ENCODE measurements at regions not wholly inside any gene's neighbourhood (a gene's known extent, or its start where the extent isn't known, plus 50 kb on each side); places are given as distances from the start of the nearest gene placed in this dataset.

DNA sequence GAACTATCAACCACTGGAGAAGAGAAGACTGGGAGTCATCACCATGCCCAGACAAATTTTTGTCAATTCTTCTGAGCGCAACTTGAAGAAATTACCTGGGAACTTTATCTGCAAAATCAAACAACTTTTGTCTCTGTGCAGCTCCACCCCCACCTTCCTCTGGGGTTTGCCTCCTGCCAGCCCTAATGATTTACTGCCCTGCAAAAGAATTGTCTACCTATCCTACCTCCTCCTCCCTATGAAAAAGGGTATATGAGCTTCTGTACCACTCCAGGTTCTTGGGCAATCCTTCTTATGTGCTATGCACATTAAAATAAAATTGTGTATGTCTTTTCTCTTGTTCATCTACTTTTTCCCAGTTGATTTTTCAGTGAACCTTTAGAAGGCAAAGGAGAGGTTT lies 191.9 kb downstream of the URB2 start:
- no peaks in the 10 kb centered on the region for H3K27me3 ChIP-seq
- H3K27ac ChIP-seq = no peak overlapping the region
- no peak for DNase-seq
- no peaks in the 10 kb centered on the region for H3K36me3 ChIP-seq
- TF ChIP-seq, protein P1, sequence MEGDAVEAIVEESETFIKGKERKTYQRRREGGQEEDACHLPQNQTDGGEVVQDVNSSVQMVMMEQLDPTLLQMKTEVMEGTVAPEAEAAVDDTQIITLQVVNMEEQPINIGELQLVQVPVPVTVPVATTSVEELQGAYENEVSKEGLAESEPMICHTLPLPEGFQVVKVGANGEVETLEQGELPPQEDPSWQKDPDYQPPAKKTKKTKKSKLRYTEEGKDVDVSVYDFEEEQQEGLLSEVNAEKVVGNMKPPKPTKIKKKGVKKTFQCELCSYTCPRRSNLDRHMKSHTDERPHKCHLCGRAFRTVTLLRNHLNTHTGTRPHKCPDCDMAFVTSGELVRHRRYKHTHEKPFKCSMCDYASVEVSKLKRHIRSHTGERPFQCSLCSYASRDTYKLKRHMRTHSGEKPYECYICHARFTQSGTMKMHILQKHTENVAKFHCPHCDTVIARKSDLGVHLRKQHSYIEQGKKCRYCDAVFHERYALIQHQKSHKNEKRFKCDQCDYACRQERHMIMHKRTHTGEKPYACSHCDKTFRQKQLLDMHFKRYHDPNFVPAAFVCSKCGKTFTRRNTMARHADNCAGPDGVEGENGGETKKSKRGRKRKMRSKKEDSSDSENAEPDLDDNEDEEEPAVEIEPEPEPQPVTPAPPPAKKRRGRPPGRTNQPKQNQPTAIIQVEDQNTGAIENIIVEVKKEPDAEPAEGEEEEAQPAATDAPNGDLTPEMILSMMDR (IDR thresholded peaks at IDR 0.05) = no peak
- no peak for TF ChIP-seq POLR2A (IDR thresholded peaks at IDR 0.05)
- no peaks in the 10 kb centered on the region for H3K4me1 ChIP-seq
- no peaks in the 10 kb centered on the region for H3K9me3 ChIP-seq
- H3K4me3 ChIP-seq = no peak overlapping the region

DNA sequence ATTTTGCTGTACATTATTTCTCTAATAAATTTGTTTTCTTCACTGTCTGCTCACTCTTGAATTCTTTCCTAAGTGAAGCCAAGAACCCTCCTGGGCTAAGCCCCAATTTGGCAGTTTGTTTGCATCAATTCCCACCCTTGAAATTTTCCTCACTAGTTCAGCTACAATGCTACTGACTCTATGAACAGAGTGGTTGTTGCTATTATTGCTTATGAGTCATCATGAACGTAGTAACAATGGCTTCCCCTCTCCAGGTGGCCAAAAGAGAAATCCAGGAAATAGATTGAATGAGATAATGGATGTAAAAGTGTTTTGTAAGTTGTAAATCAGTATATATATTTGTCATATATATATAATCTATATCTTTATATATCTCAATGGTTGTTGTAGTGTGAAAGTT lies 193.0 kb downstream of the URB2 start:
- Histone ChIP-seq H3K9me3 (no peaks in the 10 kb centered on the region), H3K27me3 (no peaks in the 10 kb centered on the region), H3K27ac (no peak overlapping the region), H3K4me1 (no peaks in the 10 kb centered on the region), H3K36me3 (no peaks in the 10 kb centered on the region), H3K4me3 (no peak overlapping the region)
- DNase-seq = no peak
- TF ChIP-seq POLR2A (IDR thresholded peaks at IDR 0.05) = no peak
- TF ChIP-seq, protein P1 (IDR thresholded peaks at IDR 0.05) = no peak

DNA sequence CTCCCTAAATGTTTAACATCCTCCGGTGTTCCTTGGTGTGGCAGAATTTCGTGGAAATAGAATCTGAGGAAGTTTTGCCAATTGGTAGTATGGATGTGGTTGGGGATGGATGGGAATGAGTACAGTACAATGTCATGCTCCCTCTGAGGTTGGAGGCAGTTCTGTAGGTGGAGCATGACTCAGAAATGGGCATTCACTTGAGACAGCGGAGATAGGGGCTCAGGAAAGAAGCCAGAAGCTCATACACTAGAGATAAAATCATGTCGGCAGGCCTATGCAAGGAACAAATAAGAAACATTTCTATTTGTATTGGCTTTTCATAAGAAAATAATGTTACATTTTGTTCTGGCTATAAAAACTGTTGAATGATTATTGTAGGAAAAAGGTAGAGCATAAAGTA lies 196.0 kb downstream of the URB2 start:
- TF ChIP-seq, protein P1 (IDR thresholded peaks at IDR 0.05) = no peak

DNA sequence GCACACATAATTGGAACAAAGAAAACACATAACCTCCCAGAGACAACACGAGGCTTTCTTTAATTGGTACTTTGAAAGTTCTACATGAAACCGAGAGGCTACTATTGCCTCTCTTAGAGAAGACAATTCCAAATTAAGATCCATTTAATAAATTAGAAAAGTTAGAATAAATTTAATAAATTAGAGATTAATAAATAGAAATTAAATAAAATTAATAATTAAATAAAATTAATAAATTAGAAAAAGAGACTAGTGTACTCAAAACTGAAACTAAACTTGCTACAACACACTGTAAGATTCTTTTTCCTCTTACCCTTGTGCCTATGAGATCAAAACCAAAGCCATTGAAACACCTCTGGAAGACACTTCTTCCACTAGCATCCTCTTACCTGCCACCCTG lies 199.0 kb downstream of the URB2 start:
- Histone ChIP-seq H3K27me3 (no peaks in the 10 kb centered on the region), H3K27ac (no peak overlapping the region), H3K4me1 (no peaks in the 10 kb centered on the region), H3K36me3 (no peaks in the 10 kb centered on the region), H3K4me3 (no peak overlapping the region), H3K9me3 (no peaks in the 10 kb centered on the region)
- no peak for TF ChIP-seq POLR2A (IDR thresholded peaks at IDR 0.05)
- TF ChIP-seq, protein P1 (IDR thresholded peaks at IDR 0.05) = no peak
- DNase-seq = no peak

More for the DNA sequence above, 196.0 kb downstream of the URB2 start:
- no peaks in the 10 kb centered on the region for H3K4me1 ChIP-seq
- H3K36me3 ChIP-seq = no peaks in the 10 kb centered on the region
- H3K27me3 ChIP-seq = no peaks in the 10 kb centered on the region
- H3K9me3 ChIP-seq = no peaks in the 10 kb centered on the region
- no peak overlapping the region for H3K27ac ChIP-seq
- H3K4me3 ChIP-seq = no peak overlapping the region
- no peak for DNase-seq

DNA sequence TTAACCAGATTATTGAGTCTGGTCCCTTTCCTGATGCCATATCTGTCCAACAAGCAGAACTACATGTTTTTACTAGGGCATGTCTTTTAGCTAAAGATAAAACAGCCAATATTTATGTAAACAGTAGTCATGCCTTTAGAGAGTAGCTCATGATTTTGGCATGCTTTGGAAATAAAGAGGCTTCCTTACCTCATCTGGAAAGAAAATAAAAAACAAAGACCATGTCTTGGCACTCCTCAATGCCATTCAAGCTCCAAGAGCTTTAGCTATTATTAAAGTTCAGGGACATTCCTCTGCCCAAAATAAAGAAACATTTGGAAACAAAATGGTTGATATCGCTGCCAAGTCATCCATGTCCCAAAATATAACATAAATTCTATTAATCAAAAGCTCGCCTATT lies 202.4 kb downstream of the URB2 start:
- H3K4me1 ChIP-seq = no peaks in the 10 kb centered on the region
- H3K27me3 ChIP-seq = no peaks in the 10 kb centered on the region
- no peaks in the 10 kb centered on the region for H3K36me3 ChIP-seq
- DNase-seq = no peak
- no peak overlapping the region for H3K27ac ChIP-seq
- TF ChIP-seq, protein P1 (IDR thresholded peaks at IDR 0.05) = no peak
- TF ChIP-seq POLR2A (IDR thresholded peaks at IDR 0.05) = no peak
- no peak overlapping the region for H3K4me3 ChIP-seq
- no peaks in the 10 kb centered on the region for H3K9me3 ChIP-seq

DNA sequence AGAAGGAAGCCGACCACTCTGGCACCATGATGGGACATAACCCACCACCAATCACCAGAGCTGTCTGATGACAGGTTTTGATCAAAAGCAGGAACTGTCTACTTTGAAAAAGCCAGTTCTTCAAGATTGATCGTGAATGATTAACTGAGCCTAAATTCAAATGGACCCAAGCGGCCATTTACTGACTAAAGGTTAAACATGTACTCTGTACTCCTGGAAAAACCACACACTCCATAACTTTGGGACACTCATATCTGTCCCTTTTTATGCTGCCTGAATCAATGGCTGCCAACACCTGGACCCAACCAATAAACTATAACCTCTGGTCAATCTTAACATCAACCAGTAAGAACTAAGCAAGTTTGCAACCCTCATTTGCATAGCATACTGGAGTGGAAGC lies 206.6 kb downstream of the URB2 start:
- H3K27ac ChIP-seq = no peak overlapping the region
- H3K4me3 ChIP-seq = no peak overlapping the region
- H3K9me3 ChIP-seq = no peaks in the 10 kb centered on the region
- TF ChIP-seq, protein P1 (IDR thresholded peaks at IDR 0.05) = no peak
- TF ChIP-seq POLR2A (IDR thresholded peaks at IDR 0.05) = no peak
- DNase-seq = no peak
- H3K4me1 ChIP-seq = no peaks in the 10 kb centered on the region
- H3K36me3 ChIP-seq = no peaks in the 10 kb centered on the region
- no peaks in the 10 kb centered on the region for H3K27me3 ChIP-seq

Measured in Peyer's patch (tissue), 4 donors.